ENCODE measurements at regions not wholly inside any gene's neighbourhood (a gene's known extent, or its start where the extent isn't known, plus 50 kb on each side); places are given as distances from the start of the nearest gene placed in this dataset.

DNA sequence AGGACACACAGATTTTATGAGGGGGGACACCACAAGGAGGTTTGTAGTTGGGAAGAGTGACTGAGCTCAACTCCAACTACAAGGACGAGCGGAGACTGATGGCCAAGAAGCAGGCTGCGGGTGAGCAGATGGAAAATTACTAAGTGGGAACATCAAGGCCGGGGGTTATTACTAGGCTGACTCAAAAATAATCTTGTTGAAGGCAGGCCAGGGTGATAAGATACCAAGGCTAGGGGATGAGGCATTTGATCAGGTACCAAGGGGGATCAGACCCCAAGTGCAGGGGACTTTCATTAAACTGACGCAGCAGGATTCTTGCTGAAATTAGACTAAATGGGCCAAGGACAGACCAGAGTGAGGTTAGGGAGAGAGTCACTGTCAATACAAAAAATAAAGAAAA is 119.4 kb upstream of the SORBS2 start:
- no peak for DNase-seq

DNA sequence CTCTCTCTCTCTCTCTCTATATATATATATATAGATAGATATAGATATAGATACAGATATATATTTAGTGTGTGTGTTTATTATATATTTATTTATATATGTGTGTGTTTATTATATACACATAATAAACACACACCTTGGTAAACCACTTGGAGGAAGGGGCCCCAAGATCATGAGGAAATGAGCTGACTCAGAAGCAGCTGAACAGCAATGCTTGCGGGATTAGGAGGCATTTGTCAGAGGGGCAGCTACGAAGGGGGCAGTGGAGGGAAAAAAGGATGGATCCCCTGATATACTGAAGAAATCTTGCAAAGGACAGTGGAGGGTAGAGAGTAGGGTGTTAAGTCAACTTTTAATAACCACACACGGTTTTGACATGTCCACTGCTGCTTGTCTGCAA is 120.0 kb upstream of the SORBS2 start:
- no peak for DNase-seq

DNA sequence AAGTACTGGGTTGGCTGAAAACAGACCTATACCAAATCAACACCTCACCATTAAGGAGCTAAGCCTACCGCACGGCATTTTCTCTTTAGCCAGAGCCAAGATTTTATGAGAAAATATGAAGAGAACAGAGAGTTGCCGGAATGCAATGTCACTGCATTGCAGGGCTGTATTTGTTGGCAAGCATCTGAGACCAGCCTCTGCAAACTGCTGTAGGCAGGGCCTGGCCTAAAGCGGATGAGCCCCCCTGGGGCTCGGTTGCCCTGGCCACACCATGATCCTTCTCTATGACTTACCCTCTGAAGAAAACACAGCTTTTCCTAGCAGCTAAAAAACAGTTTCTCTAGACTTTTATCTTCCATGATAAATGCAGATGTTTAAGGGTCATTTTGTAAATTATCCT is 120.5 kb upstream of the SORBS2 start:
- no peak for DNase-seq

DNA sequence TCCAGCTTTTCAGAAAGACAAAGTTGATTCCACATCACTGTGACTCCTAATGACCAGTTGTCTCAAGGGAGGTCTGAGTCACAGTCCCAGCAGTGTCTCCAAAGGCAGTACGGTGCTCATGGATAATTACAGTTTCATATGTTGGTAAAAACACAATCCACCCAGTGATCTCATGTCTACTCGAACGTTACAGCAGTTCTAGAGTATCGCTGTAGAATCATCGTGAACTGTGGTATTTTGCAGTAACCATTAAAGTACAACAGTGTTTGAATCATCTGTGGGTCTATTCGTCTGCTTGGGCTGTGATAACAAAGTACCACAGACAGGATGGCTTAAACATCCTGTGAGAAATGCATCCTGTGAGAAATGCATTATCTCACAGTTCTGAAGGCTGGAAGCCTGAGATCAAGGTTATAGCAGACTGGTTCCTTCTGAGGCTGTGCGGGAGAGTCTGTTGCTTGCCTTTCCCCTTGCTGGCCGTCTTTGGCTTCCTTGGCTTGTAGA is 121.1 kb upstream of the SORBS2 start:
- peak; percentile 24 for DNase-seq

DNA sequence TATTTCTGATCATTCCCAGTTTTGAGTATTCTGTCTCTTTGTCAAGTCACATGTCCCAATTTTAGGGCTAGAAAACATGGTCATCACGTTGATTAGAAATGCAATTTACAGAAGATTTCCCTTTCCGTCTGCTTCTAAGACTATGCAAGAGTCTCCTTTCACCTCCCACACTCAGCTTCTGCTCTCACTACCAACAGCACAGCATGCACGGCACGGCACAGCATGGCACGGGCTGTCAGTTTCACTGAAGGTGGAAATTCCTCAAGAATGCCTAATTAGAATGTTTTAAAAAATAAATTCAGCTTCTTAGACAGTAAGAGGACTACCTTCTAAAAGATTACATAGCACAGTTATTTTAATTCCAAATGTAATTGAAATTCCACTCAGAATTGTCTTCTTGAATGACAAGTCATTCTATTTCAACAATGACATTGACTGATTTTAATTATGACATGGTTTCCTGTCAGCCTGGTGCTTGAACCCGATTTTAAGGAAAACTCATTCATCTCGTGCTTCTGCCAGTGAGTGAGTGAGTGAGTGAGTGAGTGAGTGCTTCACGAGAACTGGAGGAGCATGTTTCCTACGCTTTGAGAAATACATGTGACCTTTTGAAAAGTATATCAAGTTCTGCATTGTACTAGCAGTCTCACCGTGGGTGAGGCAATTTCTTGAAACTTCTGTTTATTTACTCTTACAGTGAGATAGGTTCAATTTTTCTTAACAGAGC is 124.8 kb upstream of the SORBS2 start:
- no peak for DNase-seq

DNA sequence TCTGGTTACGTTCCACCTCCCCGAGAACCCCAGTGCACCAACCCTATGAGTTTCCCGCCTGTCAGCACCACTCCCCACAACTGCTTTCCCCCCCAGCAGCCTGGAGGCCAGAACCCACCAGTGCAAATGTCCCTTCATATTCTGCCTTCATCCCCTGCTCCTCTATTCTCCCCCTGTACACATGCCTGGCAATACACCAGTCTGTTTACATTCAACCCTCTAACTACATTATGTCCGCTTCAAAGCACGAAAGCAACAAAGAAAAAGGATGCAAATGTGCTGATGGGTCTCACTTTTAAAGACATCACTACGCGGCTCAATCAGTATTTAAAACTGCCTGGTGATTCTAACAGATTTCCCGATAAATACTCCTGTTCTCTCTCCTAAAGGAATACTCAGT is 126.7 kb upstream of the SORBS2 start:
- no peak for DNase-seq

DNA sequence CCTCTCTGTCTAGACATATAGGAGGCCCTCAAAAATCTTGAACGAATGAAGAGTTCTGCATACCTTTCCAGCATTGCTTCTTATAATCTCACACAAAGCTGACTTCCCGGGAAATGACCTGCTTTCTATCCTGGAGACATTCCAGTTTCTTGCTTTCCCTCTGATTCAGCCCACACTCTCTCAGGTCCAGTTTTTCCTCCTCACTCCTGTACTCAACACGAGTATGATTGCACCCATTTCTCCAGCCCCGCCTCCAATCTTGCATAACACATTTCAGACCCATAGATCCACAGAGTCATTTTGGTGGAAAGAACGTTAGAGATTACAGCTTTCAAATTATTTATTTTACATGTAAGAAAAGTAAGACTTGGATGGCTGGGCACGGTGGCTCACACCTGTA is 127.5 kb upstream of the TLR3 start:
- DNase-seq = no peak

DNA sequence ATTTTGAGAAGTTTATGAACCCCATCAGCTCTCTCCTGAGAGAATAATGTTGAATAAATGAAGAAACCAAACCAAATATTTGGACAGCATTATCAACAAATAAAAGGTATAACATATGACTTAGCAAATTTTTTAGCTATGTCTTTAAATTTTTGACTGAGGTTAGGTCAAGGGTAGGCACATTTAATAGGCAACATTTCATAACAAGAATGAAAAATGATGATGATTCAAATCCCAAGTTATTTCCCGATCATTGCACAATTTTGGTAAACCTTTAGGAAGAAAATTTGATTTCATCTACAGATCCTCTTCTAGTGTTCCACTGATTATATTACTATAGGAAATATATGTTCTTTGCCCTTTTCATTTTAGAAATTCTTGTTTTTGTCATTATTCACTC is 123.7 kb upstream of the TLR3 start:
- no peak for DNase-seq

DNA sequence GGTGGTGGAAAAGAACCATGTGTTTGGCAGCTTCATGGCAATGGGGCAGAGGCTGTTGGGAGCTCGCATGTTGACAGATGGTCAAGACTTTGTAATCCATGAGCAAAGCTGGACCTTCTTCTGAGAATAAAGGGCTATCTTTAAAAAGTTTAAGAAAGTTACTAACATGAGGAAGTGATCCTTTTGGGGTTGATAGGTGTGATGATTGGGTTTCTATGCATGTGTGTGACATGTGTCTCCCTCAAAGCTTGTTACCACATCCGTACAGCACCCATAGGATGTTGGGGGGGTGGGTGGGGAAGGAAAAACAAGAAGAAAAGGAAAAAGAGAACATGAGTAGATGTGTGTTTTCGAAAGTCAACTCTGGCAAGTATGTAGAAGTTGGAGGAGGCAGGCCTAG is 123.0 kb upstream of the TLR3 start:
- DNase-seq = no peak

DNA sequence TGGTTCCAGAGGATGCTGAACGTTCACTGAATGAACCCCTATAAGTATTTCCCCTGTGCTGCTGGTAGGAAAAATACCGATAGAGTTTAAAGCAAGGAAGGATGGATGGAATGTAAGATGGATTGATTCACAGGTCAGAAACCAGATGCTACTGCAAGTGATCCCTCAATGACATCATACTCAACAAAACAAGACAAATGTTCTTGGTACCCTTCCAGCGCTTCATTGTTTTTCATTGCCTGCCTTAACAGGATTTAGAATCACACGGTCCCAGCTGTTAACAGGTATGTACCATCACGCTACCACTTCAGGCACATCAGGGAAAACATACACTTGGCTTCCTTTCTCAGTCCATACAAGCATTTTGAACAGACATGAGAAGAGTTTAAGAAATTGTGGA is 118.1 kb upstream of the TLR3 start:
- DNase-seq = no peak

DNA sequence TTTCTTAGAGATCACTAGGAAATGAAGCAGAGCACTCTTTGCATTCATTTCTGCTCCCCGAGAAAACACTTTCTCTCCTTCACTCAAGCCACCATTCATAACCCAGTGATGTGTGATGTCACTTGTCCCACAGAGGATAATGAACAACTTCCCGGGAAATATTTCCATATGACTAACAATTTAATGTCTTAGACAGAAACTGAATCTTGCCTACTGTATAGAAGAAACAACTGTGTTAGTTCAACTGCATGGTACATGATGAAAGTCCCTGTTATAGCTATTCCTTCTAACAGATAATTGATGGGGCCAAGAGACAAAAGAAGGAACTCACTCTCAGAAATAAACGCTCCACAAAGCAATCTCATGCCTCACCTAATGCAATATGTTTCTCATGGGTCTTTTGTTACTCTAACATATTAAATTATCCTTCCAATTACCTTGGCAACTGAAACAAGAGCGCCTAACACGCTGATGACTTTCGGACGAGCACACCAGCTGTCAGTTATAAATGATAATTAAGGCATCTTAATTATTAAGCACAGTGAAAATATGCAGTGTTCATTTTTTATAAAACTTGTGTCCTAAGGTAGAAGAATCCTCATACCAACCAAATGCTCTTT is 113.7 kb upstream of the TLR3 start:
- DNase-seq = no peak

DNA sequence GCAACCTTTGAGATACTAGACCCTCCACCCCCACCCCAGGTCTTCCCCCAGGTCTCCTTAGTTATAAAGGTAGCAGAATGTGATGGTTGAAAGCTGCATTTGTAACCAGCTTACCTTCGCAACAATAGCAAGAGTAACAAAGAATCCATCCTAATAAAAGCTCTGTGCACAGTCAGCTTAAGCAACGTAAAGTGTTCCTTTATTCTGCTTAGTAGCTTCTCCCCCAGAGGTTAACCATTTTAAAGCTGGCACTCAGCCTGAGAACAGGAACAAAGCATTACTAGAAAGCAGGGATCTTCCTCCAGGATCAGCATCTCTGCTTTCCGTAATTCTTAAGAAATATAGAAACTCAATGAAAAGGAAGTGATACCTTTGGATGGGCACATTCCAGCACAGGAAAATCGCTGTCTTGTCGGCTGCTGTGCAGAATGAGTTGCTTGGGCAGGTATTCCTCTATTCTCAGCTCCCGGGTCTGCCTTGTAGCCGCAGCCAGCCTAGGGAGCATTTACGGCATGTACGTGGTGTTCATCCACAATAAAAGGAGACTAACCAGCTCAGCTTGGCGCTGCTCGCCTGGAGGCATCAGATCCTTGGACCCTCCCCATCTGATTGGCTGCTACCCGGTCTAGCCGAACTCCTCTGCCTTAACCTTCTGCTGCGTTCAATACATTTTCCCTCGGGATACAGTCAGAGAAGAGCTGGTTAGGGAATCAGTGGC is 113.0 kb upstream of the TLR3 start:
- DNase-seq = no peak

DNA sequence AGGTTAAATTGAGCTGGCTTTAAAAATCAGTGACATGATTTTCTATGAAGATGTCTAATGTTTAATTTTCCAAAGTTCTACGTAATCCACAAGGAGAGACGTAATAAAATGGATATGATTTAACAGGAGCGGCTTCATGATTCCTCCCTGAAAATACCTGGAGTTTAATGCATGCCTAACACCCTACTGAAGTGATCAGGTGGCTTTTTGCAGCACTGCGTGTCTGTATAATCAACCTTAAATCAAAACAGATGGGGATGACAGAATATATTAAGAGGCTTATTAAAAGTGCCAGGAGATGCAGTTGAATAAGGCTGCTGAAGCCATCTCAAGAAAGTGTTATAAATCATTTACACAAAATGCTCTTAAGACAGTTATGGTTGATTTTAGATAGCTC is 112.4 kb upstream of the TLR3 start:
- no peak for DNase-seq

DNA sequence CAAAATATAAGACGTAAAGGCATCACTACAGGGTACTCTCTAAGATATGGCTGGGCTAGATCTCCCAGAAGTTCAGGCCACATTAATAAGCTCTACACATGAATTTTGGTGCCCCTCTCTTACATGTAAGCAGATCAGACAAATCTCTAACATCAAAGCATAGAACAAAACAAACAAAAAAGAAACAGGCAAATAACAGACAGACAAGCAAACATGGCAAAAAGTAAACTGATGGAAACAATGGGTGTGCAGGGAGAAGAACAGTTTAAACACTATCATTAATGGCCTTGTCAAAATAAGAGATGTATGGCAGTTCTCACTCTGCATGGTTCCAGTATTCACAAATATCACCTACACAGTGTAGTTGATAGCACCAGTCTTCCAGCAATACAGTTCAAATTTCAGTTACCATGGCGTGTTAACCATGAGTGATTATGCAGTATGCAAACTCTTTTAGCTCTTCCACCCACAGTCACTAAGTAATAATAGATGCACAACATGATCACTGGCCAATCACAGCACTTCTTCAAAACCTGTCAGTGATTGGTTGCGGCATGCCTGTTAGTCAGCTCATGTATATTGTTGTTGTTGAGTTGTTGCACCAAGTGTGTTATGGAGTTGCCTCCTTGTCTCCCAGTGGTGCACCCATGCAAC is 110.7 kb upstream of the TLR3 start:
- no peak for DNase-seq

DNA sequence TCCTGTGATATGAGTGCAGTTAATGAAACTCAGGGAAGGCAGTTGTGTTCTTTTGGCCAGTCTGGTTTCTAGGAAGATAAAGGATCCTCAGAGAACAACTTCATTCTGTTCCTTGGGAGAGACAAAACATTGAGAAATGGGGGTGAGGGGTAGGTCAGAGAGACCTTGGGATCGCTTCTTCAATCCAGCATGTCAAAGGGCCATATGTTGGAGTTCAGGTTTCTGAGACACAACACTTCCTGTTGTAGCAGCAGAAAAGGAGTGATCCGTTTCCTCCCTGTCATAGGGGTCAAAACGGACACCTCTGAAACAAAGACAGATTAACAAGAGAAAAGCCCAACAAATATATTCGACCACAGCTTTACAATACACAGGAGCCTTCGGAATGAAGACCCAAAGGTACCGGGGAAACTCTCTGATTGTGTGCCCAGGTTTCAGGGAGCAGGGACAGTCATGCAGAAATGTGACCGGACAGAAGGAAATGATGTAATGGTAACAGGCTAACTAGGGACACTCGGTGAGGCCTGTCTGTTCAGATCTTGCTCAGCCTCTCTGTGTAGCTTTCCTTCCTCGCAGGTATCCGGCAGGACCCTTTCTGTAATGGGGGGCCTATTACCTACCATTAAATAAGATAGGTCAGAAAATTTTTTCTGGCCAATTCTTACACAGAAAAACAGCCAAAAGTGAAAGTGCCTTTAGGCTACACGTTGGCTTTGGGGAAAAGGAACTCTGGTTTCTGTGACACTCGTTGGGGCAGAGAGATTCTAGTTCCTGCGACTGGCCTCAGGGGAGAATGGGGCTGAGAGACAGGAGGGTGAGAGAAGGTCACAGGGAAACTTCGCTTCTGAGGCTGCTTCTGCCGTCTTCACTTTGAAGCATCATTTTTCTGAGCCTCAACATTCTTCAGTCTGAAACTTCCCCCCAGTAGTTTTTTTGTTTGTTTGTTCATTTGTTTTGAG is 103.3 kb upstream of the TLR3 start:
- DNase-seq = no peak

DNA sequence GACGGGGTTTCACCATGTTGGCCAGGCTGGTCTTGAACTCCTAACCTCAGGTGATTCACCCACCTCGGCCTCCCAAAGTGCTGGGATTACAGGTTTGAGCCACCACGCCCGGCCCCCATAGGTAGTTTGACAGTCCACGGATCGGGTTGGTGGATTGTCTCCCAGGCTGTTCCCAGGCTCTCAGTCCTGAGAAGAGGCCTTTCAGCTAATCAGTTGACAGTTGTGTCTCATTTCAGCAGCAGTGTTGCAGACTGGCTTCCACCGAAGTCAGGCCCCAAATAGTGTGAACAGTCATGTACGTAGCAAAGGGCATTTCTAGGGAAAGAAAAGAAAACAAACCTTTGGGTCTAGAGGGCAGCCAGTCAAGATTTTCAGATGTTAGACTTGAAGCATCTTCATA is 102.4 kb upstream of the TLR3 start:
- DNase-seq = no peak

DNA sequence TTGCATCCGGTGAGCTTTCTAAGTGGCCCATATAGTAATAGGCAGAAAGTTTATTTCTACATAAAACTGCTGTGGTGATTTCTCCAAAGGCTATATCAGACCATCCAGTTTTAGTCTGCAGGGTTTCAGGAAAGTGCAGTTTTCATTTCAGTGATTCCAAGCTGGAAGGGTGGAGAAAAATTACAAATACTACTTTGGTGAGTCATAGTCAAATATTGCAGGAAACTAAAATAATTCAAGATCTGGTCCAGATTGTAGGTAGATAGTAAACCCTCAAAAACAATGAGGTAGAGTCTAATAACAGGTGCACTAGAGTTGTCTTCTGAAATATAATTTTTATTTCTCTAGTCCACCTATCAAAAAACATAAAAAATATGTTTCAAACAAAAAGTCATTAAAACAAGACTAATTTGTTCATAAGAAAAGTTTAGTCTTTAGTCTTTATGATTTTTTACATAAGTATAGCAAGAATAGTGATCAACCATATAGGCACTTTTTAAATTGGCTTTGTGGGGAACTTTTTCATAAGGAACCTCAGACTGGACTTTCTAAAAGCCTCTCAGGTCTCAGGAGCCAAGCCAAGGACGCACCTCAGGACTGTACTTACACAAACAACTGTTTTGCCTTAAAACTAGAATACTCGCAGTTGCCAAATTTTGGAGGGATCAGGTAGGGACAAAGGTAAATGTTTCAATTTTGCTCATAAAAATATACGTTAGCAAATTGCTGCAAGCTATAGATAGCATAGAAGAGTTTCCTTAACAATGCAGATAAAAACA is 101.8 kb upstream of the TLR3 start:
- DNase-seq = no peak

DNA sequence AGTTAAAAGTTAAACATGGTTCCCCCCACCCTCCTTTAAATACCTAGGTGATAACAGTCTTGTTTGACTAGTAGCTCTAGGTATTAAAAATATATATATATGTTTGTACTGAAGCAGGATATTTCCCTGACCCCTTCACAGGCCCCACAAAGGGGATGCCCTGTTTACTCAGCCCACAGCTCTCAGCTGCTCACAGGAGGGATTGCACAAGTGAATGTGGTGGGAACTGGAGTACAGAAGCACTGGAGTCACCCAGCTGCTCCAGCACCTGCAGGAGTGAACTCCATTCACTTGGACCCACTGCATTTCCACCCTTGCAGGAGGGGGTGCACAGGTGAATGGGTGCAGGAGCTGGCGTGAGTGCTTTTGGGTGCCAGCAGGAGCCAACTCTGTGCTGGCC is 99.3 kb upstream of the TLR3 start:
- DNase-seq = no peak

DNA sequence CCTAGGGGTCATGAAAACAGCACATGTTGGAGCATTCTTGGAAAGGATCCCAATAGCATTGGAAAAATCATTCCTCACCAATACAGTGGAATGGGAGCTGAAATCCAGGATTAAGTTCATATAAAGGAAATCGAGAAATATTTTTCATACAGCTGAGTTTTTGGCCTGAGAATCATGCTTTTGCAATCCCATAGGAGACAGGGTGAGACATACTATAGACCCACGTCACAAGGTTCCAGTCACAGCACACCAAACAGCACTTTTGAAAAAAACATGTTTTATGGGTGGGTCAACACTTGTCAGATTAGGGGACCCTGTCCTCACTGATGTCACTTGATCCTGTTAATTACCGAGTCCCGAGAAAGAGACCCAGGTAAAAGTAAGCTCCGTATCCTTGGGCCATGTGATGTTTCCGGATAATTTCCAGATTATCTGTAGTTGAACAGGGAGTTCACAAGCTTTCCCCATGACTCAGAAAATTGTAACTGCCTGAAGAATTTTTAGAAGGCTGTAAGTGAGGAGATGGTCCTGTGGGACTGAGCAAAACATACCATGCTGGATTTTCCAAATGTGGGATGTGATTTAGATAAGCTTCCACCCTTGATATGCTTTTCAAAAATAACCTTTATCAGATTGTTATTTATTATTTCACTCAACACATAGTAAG is 80.9 kb upstream of the TLR3 start:
- no peak for DNase-seq

DNA sequence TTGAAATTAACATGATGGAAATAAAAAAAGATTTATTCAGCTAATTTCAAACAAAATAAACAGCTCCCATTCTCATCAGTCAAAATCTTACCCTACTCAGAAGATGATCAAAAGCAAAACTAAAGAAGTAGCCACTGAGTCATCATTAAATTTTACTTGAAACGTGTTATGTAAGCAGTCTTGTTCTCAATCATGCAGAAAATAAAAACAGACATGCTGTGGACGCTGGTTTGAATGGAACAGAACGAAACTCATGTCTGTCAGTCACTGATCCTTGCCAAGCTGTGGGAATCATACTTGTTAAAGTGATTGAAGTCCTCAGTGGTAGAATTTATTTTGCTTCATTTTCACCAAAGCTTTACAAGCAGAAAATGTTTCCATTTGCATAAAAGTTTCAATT is 77.2 kb upstream of the TLR3 start:
- no peak for DNase-seq

DNA sequence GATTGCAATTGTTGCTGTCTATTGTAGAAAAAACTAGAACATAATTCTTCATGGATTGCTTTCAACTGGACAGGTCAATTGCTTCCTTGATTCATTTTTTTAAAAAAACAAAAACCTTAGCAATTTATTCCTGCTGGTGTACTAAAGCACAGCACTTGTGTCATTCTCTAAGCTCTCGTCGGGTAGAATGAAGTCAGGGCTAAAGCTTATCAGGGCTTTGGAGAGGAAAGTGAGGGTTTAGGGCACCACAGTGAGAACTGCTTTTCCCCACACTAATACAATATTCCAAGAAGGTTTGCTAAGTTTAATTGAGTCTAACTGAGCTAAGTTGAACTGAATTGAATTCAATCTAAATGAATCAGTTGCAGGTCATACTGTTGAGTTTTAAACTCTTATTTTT is 76.4 kb upstream of the TLR3 start:
- DNase-seq = no peak

Measured in amniotic stem cell (primary cell).